ENCODE measurements at regions not wholly inside any gene's neighbourhood (a gene's known extent, or its start where the extent isn't known, plus 50 kb on each side); places are given as distances from the start of the nearest gene placed in this dataset.
"Not testable (repeated sequence)": the region's sequence is repeated elsewhere in the genome, so short reads cannot be mapped to it uniquely, and the experiment has no call there.

DNA sequence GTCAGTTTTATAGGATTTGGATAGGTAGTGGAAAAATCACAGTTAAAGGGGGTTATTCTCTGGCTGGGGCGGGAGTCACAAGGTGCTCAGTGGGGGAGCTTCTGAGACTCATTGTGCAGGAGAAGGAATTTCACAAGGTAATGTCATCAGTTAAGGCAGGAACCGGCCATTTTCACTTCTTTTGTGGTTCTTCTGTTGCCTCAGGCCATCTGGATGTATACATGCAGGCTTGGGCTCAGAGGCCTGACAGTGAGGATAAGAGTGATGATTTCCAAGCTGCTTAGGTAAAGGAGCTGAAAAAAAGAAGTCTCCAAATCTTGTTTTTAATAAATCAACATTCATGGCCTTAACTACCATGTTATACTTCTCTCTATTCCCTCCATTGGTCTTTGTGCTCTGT lies 622.9 kb upstream of the ID4 start:
- H3K4me2 ChIP-seq = no peak overlapping the region
- TF ChIP-seq Cebpa-rat (IDR thresholded peaks at IDR 0.05) = no peak
- no peaks in the 10 kb centered on the region for H3K27me3 ChIP-seq
- no peak overlapping the region for H3K9ac ChIP-seq
- H3K36me3 ChIP-seq = no peaks in the 10 kb centered on the region
- H4K20me1 ChIP-seq = no peaks in the 10 kb centered on the region
- H3K27ac ChIP-seq = no peak overlapping the region
- peaks cover 0 to 13% (median 11%) of the 10 kb centered on the region in 10 experiments; a peak in 11 of 20 replicates for H3K4me1 ChIP-seq
- peaks cover 0 to 12% (median 6%) of the 10 kb centered on the region in 11 experiments; a peak in 14 of 22 replicates for H3K9me3 ChIP-seq (replicated peaks in 1 of 11)
- no peak overlapping the region for H3K4me3 ChIP-seq

DNA sequence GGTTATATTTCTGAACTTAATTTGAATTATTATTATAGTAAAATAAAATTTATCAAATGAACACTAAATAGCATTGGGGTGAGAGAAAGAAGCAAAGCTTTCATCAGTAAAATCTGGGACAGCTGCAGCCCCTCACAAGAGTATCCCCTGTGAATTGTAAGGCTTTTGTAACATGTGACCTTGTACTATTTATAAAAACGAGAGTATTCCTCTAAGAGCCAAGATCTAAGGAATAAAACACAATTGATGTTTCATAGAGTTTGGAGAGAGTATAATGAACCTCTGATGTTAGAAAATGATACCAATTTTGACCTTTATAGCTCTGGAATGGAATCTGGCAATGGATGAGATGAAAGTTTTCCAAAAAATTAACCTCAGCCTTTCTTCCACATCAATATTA lies 617.2 kb upstream of the ID4 start:
- no peaks in the 10 kb centered on the region for H3K4me1 ChIP-seq
- no peak for TF ChIP-seq Cebpa-rat (IDR thresholded peaks at IDR 0.05)
- H3K36me3 ChIP-seq = no peaks in the 10 kb centered on the region
- no peaks in the 10 kb centered on the region for H3K27me3 ChIP-seq
- H3K9ac ChIP-seq = no peak overlapping the region
- H3K9me3 ChIP-seq (replicated peaks in 1 of 11) = no peaks in the 10 kb centered on the region
- H3K4me2 ChIP-seq = no peak overlapping the region
- H3K4me3 ChIP-seq = no peak overlapping the region
- H4K20me1 ChIP-seq = no peaks in the 10 kb centered on the region
- no peak overlapping the region for H3K27ac ChIP-seq

DNA sequence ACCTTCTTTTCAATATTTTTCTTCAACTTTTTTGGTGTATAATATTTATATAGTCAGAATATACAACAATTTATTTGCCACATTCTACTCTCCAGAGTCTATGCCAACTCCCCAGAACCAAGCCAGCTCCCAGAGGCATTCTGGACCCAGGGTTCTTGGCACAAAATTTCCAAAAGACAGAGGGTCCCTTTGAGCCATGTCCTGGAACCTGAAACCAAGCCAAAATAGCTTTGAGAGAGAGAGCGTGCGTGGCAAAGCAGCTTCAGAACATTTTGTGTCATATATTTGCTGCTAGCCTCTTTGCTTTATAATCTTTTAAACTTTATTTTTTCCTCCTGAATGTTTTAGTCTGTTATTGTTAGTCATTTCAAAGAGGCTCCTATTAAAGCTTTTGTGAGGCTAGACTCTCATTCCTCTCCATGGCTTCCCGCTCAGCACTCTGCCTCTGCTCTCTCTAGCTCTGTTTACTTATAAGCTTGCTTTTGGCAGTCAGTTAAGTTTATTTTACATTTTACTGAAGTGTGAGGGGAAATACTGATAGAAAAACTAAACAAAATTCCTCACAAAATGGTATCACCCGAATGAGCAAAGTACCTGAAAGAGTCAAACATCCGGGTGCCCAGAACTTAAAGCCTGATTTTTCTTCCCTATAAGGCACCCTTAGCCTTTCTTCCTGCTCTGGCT lies 605.1 kb upstream of the ID4 start:
- Histone ChIP-seq H3K4me2 (no peak overlapping the region), H3K27me3 (no peaks in the 10 kb centered on the region), H3K27ac (no peak overlapping the region), H3K36me3 (no peaks in the 10 kb centered on the region), H4K20me1 (no peaks in the 10 kb centered on the region), H3K9ac (no peak overlapping the region), H3K4me1 (no peaks in the 10 kb centered on the region), H3K4me3 (no peak overlapping the region), H3K9me3 (replicated peaks in 1 of 11) (no peaks in the 10 kb centered on the region)
- no peak for TF ChIP-seq Cebpa-rat (IDR thresholded peaks at IDR 0.05)

DNA sequence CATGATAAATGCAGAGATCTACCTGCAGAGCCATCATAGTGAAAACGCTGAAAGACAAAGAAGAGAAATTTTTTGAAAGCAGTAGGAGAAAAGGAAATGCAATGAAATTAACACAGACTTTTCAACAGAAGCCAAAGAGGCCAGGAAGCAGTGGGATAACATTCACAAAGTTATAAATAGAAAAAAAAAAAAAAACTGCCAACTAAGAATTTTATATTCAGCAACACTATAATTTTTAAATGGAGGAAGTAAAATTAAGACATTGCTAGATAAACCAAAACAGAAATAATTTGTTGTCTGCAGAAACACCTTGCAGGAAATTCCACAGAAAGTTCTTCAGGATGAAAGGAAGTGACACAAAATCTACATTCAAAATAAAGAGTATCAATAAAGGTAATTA lies 591.5 kb upstream of the ID4 start:
- Histone ChIP-seq H3K27me3 (no peaks in the 10 kb centered on the region), H3K36me3 (no peaks in the 10 kb centered on the region), H3K4me2 (no peak overlapping the region), H3K9ac (no peak overlapping the region), H3K4me1 (no peaks in the 10 kb centered on the region), H4K20me1 (no peaks in the 10 kb centered on the region), H3K9me3 (replicated peaks in 1 of 11) (peaks cover 7 to 32% (median 21%) of the 10 kb centered on the region in 11 experiments; a peak in 20 of 22 replicates), H3K27ac (no peak overlapping the region), H3K4me3 (no peak overlapping the region)
- no peak for TF ChIP-seq Cebpa-rat (IDR thresholded peaks at IDR 0.05)

DNA sequence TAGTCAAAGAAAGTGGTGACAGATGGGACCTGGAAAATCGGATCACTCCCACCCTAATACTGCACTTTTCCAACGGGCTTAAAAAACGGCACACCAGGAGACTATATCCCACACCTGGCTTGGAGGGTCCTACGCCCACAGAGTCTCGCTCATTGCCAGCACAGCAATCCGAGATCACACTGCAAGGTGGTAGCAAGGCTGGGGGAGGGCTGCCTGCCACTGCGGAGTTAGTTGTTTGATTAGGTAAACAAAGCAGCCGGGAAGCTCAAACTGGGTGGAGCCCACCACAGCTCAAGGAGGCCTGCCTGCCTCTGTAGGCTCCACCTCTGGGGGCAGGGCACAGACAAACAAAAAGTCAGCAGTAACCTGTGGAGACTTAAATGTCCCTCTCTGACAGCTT lies 590.0 kb upstream of the ID4 start:
- not testable (repeated sequence) for H3K27me3 ChIP-seq, H3K4me2 ChIP-seq, H3K9ac ChIP-seq, H3K4me1 ChIP-seq, H3K4me3 ChIP-seq, H4K20me1 ChIP-seq, H3K36me3 ChIP-seq, H3K27ac ChIP-seq
- peaks cover 7 to 32% (median 21%) of the 10 kb centered on the region in 11 experiments; a peak in 20 of 22 replicates for H3K9me3 ChIP-seq (replicated peaks in 1 of 11)

DNA sequence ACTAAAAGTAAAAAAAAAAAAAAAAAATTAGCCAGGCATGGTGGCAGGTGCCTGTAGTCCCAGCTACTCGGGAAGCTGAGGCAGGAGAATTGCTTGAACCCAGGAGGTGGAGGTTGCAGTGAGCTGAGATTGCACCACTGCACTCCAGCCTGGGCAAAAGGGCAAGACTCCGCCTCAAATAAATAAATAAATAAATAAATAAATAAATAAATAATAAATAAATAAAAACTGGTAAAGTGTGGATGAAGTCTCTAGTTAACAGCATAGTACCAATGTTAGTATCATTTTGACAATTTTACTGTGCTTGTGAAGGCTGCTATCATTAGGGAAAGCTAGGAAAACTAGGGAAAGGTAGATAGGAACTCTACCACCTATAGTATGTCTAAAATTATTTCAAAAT lies 581.0 kb upstream of the ID4 start:
- H3K4me3 ChIP-seq; H3K9me3 ChIP-seq (replicated peaks in 1 of 11); H3K9ac ChIP-seq; H3K27me3 ChIP-seq; H3K4me1 ChIP-seq; H3K4me2 ChIP-seq; H4K20me1 ChIP-seq; H3K27ac ChIP-seq; H3K36me3 ChIP-seq: not testable (repeated sequence)

DNA sequence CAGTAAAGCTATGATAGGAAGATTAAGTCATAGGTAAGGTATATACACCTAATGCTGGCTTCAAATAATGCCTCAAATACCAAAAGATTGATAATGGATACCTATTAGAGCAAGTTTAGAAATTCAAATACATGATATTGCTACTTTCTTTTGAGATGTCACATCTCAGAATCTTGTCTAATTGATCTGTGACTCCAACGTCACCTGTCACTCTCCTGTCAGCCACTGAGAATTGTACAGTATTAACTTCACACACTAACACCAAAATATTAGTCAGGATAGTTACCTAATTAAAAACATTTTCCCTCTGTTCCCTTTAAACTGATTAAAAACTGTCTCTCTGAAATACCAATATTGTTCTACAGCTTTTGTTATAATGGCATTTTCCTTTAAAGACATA lies 575.5 kb upstream of the ID4 start:
- no peak overlapping the region for H3K27ac ChIP-seq
- no peak for TF ChIP-seq Cebpa-rat (IDR thresholded peaks at IDR 0.05)
- no peak overlapping the region for H3K4me3 ChIP-seq
- no peak overlapping the region for H3K4me2 ChIP-seq
- no peaks in the 10 kb centered on the region for H3K9me3 ChIP-seq (replicated peaks in 1 of 11)
- no peaks in the 10 kb centered on the region for H3K27me3 ChIP-seq
- no peak overlapping the region for H3K9ac ChIP-seq
- no peaks in the 10 kb centered on the region for H3K4me1 ChIP-seq
- no peaks in the 10 kb centered on the region for H4K20me1 ChIP-seq
- H3K36me3 ChIP-seq = no peaks in the 10 kb centered on the region

DNA sequence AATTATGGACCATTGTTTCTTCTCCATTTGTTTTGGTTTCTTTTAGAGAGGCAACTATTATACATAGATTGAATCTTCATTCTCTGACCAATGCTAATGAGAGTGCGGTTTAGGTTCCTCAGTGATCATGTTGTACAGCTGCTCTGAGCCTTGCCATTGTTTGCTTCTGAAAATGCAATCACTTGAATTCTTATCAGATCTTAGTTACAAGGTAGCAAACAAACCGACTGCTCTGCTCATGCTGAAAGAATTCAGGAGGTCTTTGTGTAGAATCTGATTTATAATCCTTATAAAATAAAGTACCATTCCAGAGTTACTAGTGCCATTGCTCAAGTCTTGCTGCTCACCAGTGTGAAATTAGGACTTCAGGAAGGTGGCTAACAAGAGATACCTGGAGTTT lies 569.1 kb upstream of the ID4 start:
- H3K9me3 ChIP-seq (replicated peaks in 1 of 11) = peaks cover 0 to 16% (median 8%) of the 10 kb centered on the region in 11 experiments; a peak in 11 of 22 replicates
- no peaks in the 10 kb centered on the region for H3K4me1 ChIP-seq
- no peak overlapping the region for H3K4me3 ChIP-seq
- no peaks in the 10 kb centered on the region for H3K36me3 ChIP-seq
- H3K9ac ChIP-seq = no peak overlapping the region
- H3K4me2 ChIP-seq = no peak overlapping the region
- no peak for TF ChIP-seq Cebpa-rat (IDR thresholded peaks at IDR 0.05)
- H3K27ac ChIP-seq = no peak overlapping the region
- no peaks in the 10 kb centered on the region for H4K20me1 ChIP-seq
- no peaks in the 10 kb centered on the region for H3K27me3 ChIP-seq

DNA sequence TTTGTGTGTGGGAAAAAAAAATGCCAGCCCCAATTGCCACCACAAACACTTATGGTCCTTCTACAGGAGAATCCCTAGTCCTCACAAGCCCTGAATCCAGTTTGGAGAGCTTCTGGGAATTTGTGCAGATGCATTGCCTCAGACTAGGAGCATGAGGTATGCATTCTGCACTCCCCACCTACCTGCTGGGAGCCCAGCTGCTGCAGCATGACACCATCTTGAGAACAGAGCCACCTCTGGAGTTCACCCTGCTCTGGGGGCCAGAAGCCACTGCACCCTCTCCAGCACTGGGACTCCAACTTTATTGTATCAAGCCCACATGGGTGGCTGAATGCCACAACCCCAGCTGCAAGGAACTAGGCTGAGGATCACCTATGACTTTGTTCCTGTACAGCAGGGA lies 568.5 kb upstream of the ID4 start:
- Histone ChIP-seq H3K9ac (no peak overlapping the region), H3K9me3 (replicated peaks in 1 of 11) (peaks cover 0 to 16% (median 8%) of the 10 kb centered on the region in 11 experiments; a peak in 11 of 22 replicates), H3K27ac (no peak overlapping the region), H3K36me3 (no peaks in the 10 kb centered on the region), H3K4me2 (no peak overlapping the region), H4K20me1 (no peaks in the 10 kb centered on the region), H3K4me3 (no peak overlapping the region), H3K27me3 (no peaks in the 10 kb centered on the region), H3K4me1 (no peaks in the 10 kb centered on the region)
- TF ChIP-seq Cebpa-rat (IDR thresholded peaks at IDR 0.05) = no peak

DNA sequence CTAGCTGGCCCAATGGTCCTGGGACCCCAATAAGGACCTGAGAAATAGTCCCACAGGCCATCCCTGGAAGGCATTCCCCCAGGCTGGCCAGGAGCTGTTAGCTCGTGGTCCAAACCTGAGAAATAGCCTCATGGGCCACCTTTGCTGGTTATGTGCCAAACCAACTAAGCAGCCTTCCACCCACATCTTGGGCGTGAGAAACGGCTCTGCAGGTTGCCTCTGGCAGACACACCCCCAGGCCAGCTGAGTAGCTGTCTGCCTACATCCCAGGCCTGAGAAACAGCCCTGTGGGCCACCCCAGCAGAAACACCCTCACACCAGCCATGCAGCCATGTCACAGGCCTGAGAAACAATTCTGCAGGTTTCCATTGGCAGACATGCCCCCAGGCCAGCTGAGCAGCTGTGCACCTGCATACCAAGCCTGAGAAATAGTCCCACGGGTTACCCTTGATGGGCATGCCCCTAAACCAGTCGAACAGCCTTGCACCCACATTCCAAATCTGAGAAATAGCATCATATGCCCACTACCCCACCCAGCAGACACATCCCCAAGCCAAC lies 567.8 kb upstream of the ID4 start:
- no peak for TF ChIP-seq Cebpa-rat (IDR thresholded peaks at IDR 0.05)

More for the DNA sequence above, 567.8 kb upstream of the ID4 start:
- H3K4me2 ChIP-seq = no peak overlapping the region
- no peaks in the 10 kb centered on the region for H3K36me3 ChIP-seq
- H4K20me1 ChIP-seq = no peaks in the 10 kb centered on the region
- peaks cover 0 to 16% (median 8%) of the 10 kb centered on the region in 11 experiments; a peak in 11 of 22 replicates for H3K9me3 ChIP-seq (replicated peaks in 1 of 11)
- H3K9ac ChIP-seq = no peak overlapping the region
- H3K4me1 ChIP-seq = no peaks in the 10 kb centered on the region
- H3K27ac ChIP-seq = no peak overlapping the region
- no peak overlapping the region for H3K4me3 ChIP-seq
- no peaks in the 10 kb centered on the region for H3K27me3 ChIP-seq
